Mesenchymal stem cell (in vitro differentiated cells and primary cell): ENCODE measurements at regions not wholly inside any gene's neighbourhood (a gene's known extent, or its start where the extent isn't known, plus 50 kb on each side); places are given as distances from the start of the nearest gene placed in this dataset.

Experiments used
- DNase-seq: peaks from one replicate; pipeline ENCODE4 v3.0.0-alpha.2; 2013
- H2AFZ ChIP-seq: one replicate; pipeline ENCODE4 v1.6.1; 2013; ENCODE audit warnings: low read depth, mild to moderate bottlenecking, control low read depth, inconsistent platforms, low read length, moderate library complexity
- H2AK5ac ChIP-seq: 2 replicates; pipeline ENCODE4 v1.6.1; 2013; ENCODE audit warnings: low read length, moderate library complexity, mild to moderate bottlenecking, inconsistent platforms; ENCODE audit not compliant: severe bottlenecking
- H2BK120ac ChIP-seq: one replicate; pipeline ENCODE4 v1.6.1; 2013; ENCODE audit warnings: low read depth, mild to moderate bottlenecking, inconsistent platforms, low read length, moderate library complexity
- H2BK12ac ChIP-seq, 2 experiments: one replicate each; pipeline ENCODE4 v1.6.1; 2013; ENCODE audit warnings: inconsistent platforms in 2 of 2, low read length in 2 of 2, mild to moderate bottlenecking in 2 of 2, moderate library complexity in 2 of 2, control low read depth in 1 of 2
- H2BK15ac ChIP-seq: one replicate; pipeline ENCODE4 v1.6.1; 2013; ENCODE audit warnings: mild to moderate bottlenecking, low read depth, inconsistent platforms; ENCODE audit not compliant: poor library complexity, severe bottlenecking
- H2BK5ac ChIP-seq: 2 replicates; pipeline ENCODE4 v1.6.1; 2013; ENCODE audit warnings: low read depth, mild to moderate bottlenecking, low read length, control low read depth, inconsistent platforms; ENCODE audit not compliant: poor library complexity, severe bottlenecking
- H3K14ac ChIP-seq, 2 experiments: one replicate each; pipeline ENCODE4 v1.6.1; 2013; ENCODE audit warnings: inconsistent platforms in 2 of 2, low read length in 2 of 2, control low read depth in 1 of 2, mild to moderate bottlenecking in 1 of 2, moderate library complexity in 1 of 2
- H3K18ac ChIP-seq, 2 experiments: one replicate each; pipeline ENCODE4 v1.6.1; 2013; ENCODE audit warnings: inconsistent platforms in 2 of 2, low read length in 2 of 2, control low read depth in 1 of 2, low read depth in 1 of 2, mild to moderate bottlenecking in 1 of 2
- H3K23ac ChIP-seq, 2 experiments: one replicate each; pipeline ENCODE4 v1.6.1; 2013; ENCODE audit warnings: inconsistent platforms in 2 of 2, low read length in 2 of 2, mild to moderate bottlenecking in 2 of 2, moderate library complexity in 2 of 2, control low read depth in 1 of 2
- H3K27ac ChIP-seq: 2 replicates; pipeline ENCODE4 v1.5.1; 2013; ENCODE audit warnings: mild to moderate bottlenecking, moderate library complexity, low read length, control low read depth, inconsistent platforms; ENCODE audit not compliant: poor library complexity, severe bottlenecking
- H3K27me3 ChIP-seq, 2 experiments: 2 replicates each; pipeline versions ENCODE4 v1.6.1 to v1.7.0; 2013; ENCODE audit warnings: low read length in 2 of 2, mild to moderate bottlenecking in 2 of 2, moderate library complexity in 2 of 2, control low read depth in 1 of 2, inconsistent platforms in 1 of 2; ENCODE audit not compliant: control insufficient read depth in 1 of 2, insufficient read depth in 1 of 2
- H3K36me3 ChIP-seq, 2 experiments: 2 replicates each; pipeline versions ENCODE4 v1.6.1 to v1.7.0; 2013; ENCODE audit warnings: low read length in 2 of 2, control low read depth in 1 of 2, inconsistent platforms in 1 of 2, low read depth in 1 of 2, mild to moderate bottlenecking in 1 of 2; ENCODE audit not compliant: insufficient read depth in 2 of 2, control insufficient read depth in 1 of 2
- H3K4ac ChIP-seq, 2 experiments: one replicate each; pipeline ENCODE4 v1.6.1; 2013; ENCODE audit warnings: inconsistent platforms in 2 of 2, low read length in 2 of 2, mild to moderate bottlenecking in 2 of 2, moderate library complexity in 2 of 2, control low read depth in 1 of 2, low read depth in 1 of 2
- H3K4me1 ChIP-seq: 2 replicates; pipeline ENCODE4 v1.6.1; 2013; ENCODE audit warnings: low read depth, low read length, control low read depth; ENCODE audit not compliant: control insufficient read depth, insufficient read depth
- H3K4me2 ChIP-seq: 2 replicates; pipeline ENCODE4 v1.6.1; 2013; ENCODE audit warnings: low read length, mild to moderate bottlenecking, inconsistent platforms; ENCODE audit not compliant: poor library complexity, severe bottlenecking
- H3K4me3 ChIP-seq, 2 experiments: 2 replicates each; pipeline versions ENCODE4 v1.5.1 to v1.7.0; 2013; ENCODE audit warnings: low read length in 2 of 2, mild to moderate bottlenecking in 2 of 2, control low read depth in 1 of 2, low read depth in 1 of 2; ENCODE audit not compliant: insufficient read depth in 1 of 2
- H3K79me1 ChIP-seq: replicated peaks from 2 replicates; pipeline ENCODE4 v1.6.1; 2013; ENCODE audit warnings: mild to moderate bottlenecking, control low read depth, low read length, inconsistent platforms; ENCODE audit not compliant: poor library complexity, severe bottlenecking
- H3K9ac ChIP-seq: 2 replicates; pipeline ENCODE4 v1.7.0; 2013; ENCODE audit warnings: mild to moderate bottlenecking, low read length, moderate library complexity
- H3K9me3 ChIP-seq: 2 replicates; pipeline ENCODE4 v1.7.0; 2013; ENCODE audit warnings: mild to moderate bottlenecking, low read length; ENCODE audit not compliant: control insufficient read depth
- H4K8ac ChIP-seq: one replicate; pipeline ENCODE4 v1.6.1; 2013; ENCODE audit warnings: inconsistent platforms, mild to moderate bottlenecking, low read length, moderate library complexity
- H4K91ac ChIP-seq: one replicate; pipeline ENCODE4 v1.6.1; 2013; ENCODE audit warnings: mild to moderate bottlenecking, low read length, inconsistent platforms
- WGBS: methylation state at CpG from one replicate; pipeline ENCODE4 v1.1.7; 2013; ENCODE audit warnings: mixed read lengths; 5-methylcytosine and 5-hydroxymethylcytosine counted together

GRCh38 chr13:34156841-34157365 lies 339.0 kb downstream of the RFC3 start:
- peak overlapping the region; percentile 62 for H2BK5ac ChIP-seq
- H3K4ac ChIP-seq, result peak overlapping the region in 1 of 2 experiments; percentile 94
- H2BK15ac ChIP-seq, result no peak overlapping the region
- peaks cover 6% of the 10 kb centered on the region for H3K4me1 ChIP-seq
- no peak overlapping the region for H3K4me3 ChIP-seq
- no peak overlapping the region for H3K14ac ChIP-seq
- peak overlapping the region; percentile 50 to 97 for H3K18ac ChIP-seq
- no peaks in the 10 kb centered on the region for H3K36me3 ChIP-seq
- peak overlapping the region; percentile 2 for H2BK120ac ChIP-seq
- 6% methylated on average over 11 of the region's 12 CpGs for WGBS
- peak overlapping the region; percentile 36 for H2AK5ac ChIP-seq
- H3K27me3 ChIP-seq, result no peaks in the 10 kb centered on the region
- H3K27ac ChIP-seq, result peak overlapping the region; percentile 83
- peak overlapping the region in 1 of 2 experiments; percentile 99 for H2BK12ac ChIP-seq
- H4K8ac ChIP-seq, result no peak overlapping the region
- peak overlapping the region; percentile 33 for H3K4me2 ChIP-seq
- no peak overlapping the region for H2AFZ ChIP-seq
- peak overlapping the region; percentile 2 for H4K91ac ChIP-seq
- H3K23ac ChIP-seq, result no peak overlapping the region
- H3K79me1 ChIP-seq, result no peaks in the 10 kb centered on the region
- H3K9ac ChIP-seq, result no peak overlapping the region
- H3K9me3 ChIP-seq, result no peaks in the 10 kb centered on the region
- peak; percentile 96 for DNase-seq

GRCh38 chr13:34159946-34160345 lies 342.0 kb downstream of the RFC3 start:
- no peak overlapping the region for H3K9ac ChIP-seq
- no peaks in the 10 kb centered on the region for H3K9me3 ChIP-seq
- no peak overlapping the region for H4K8ac ChIP-seq
- no peak overlapping the region for H3K27ac ChIP-seq
- H2BK15ac ChIP-seq, result no peak overlapping the region
- H3K36me3 ChIP-seq, result no peaks in the 10 kb centered on the region
- H3K18ac ChIP-seq, result peak overlapping the region in 1 of 2 experiments; percentile 2
- WGBS, result 97% methylated on average over 3 of the region's 3 CpGs
- H3K4me3 ChIP-seq, result no peak overlapping the region
- H2AK5ac ChIP-seq, result peak overlapping the region; percentile 49
- H2BK12ac ChIP-seq, result peak overlapping the region; percentile 12 to 24
- no peak overlapping the region for H2BK5ac ChIP-seq
- no peak overlapping the region for H2AFZ ChIP-seq
- no peak for DNase-seq
- peaks cover 6% of the 10 kb centered on the region for H3K4me1 ChIP-seq
- no peak overlapping the region for H3K23ac ChIP-seq
- no peak overlapping the region for H3K4ac ChIP-seq
- H2BK120ac ChIP-seq, result no peak overlapping the region
- no peak overlapping the region for H4K91ac ChIP-seq
- no peaks in the 10 kb centered on the region for H3K79me1 ChIP-seq
- H3K4me2 ChIP-seq, result no peak overlapping the region
- H3K14ac ChIP-seq, result no peak overlapping the region
- H3K27me3 ChIP-seq, result no peaks in the 10 kb centered on the region

GRCh38 chr13:34161931-34162543 lies 344.1 kb downstream of the RFC3 start:
- WGBS, result 9% methylated on average over 4 of the region's 5 CpGs
- peaks cover 2% of the 10 kb centered on the region for H3K4me1 ChIP-seq
- H3K79me1 ChIP-seq, result no peaks in the 10 kb centered on the region
- no peak overlapping the region for H2BK15ac ChIP-seq
- H3K27ac ChIP-seq, result peak overlapping the region; percentile 82
- H3K9ac ChIP-seq, result peak overlapping the region; percentile 69
- no peak overlapping the region for H2AK5ac ChIP-seq
- peak overlapping the region in 1 of 2 experiments; percentile 7 for H3K18ac ChIP-seq
- H2BK120ac ChIP-seq, result no peak overlapping the region
- H3K27me3 ChIP-seq, result no peaks in the 10 kb centered on the region
- DNase-seq, result peak; percentile 96
- no peak overlapping the region for H3K23ac ChIP-seq
- peak overlapping the region; percentile 33 for H3K4me2 ChIP-seq
- no peak overlapping the region for H4K91ac ChIP-seq
- H2BK5ac ChIP-seq, result no peak overlapping the region
- no peak overlapping the region for H4K8ac ChIP-seq
- H3K4ac ChIP-seq, result no peak overlapping the region
- no peak overlapping the region for H2AFZ ChIP-seq
- no peaks in the 10 kb centered on the region for H3K9me3 ChIP-seq
- no peaks in the 10 kb centered on the region for H3K36me3 ChIP-seq
- H3K4me3 ChIP-seq, result peak overlapping the region in 1 of 2 experiments; percentile 51
- H3K14ac ChIP-seq, result no peak overlapping the region
- H2BK12ac ChIP-seq, result no peak overlapping the region

GRCh38 chr13:34162544-34162933 lies 344.6 kb downstream of the RFC3 start:
- H3K4me3 ChIP-seq, result peak overlapping the region in 1 of 2 experiments; percentile 51
- H3K18ac ChIP-seq, result peak overlapping the region; percentile 7 to 54
- H4K91ac ChIP-seq, result no peak overlapping the region
- no peaks in the 10 kb centered on the region for H3K27me3 ChIP-seq
- no peak for DNase-seq
- H2BK120ac ChIP-seq, result no peak overlapping the region
- peak overlapping the region; percentile 82 for H3K27ac ChIP-seq
- H3K36me3 ChIP-seq, result no peaks in the 10 kb centered on the region
- no peak overlapping the region for H4K8ac ChIP-seq
- peak overlapping the region in 1 of 2 experiments; percentile 37 for H2BK12ac ChIP-seq
- no peaks in the 10 kb centered on the region for H3K79me1 ChIP-seq
- H3K9ac ChIP-seq, result peak overlapping the region; percentile 69
- no peak overlapping the region for H3K4me2 ChIP-seq
- WGBS, result 51% methylated on average over 2 of the region's 3 CpGs
- H3K23ac ChIP-seq, result no peak overlapping the region
- H2AK5ac ChIP-seq, result no peak overlapping the region
- no peaks in the 10 kb centered on the region for H3K9me3 ChIP-seq
- H2AFZ ChIP-seq, result no peak overlapping the region
- no peak overlapping the region for H3K14ac ChIP-seq
- peaks cover 1% of the 10 kb centered on the region for H3K4me1 ChIP-seq
- H2BK15ac ChIP-seq, result no peak overlapping the region
- H2BK5ac ChIP-seq, result no peak overlapping the region
- peak overlapping the region in 1 of 2 experiments; percentile 62 for H3K4ac ChIP-seq
